ENCODE measurements at regions not wholly inside any gene's neighbourhood (a gene's known extent, or its start where the extent isn't known, plus 50 kb on each side); places are given as distances from the start of the nearest gene placed in this dataset.

GRCh38 chr10:78690354-78691111 is 378.2 kb upstream of the ZMIZ1 start:
- no peak for DNase-seq

- no peak for DNase-seq
These were observed 377.3 kb upstream of the ZMIZ1 start for GRCh38 chr10:78691301-78692030.

GRCh38 chr10:78692071-78692470 is 376.7 kb upstream of the ZMIZ1 start:
- no peak for DNase-seq

- DNase-seq, result no peak
These were observed 372.9 kb upstream of the ZMIZ1 start for GRCh38 chr10:78695846-78696245.

GRCh38 chr10:78696791-78697395 is 371.9 kb upstream of the ZMIZ1 start:
- DNase-seq, result no peak

GRCh38 chr10:78699971-78700370 is 368.8 kb upstream of the ZMIZ1 start:
- no peak for DNase-seq

GRCh38 chr10:78700413-78700812 is 368.4 kb upstream of the ZMIZ1 start:
- no peak for DNase-seq

GRCh38 chr10:78700816-78701520 is 367.8 kb upstream of the ZMIZ1 start:
- no peak for DNase-seq

- no peak for DNase-seq
These were observed 366.6 kb upstream of the ZMIZ1 start for GRCh38 chr10:78702186-78702585.

GRCh38 chr10:78702876-78703275 is 365.9 kb upstream of the ZMIZ1 start:
- DNase-seq, result no peak

- DNase-seq, result no peak
These were observed 365.2 kb upstream of the ZMIZ1 start for GRCh38 chr10:78703593-78703992.

- DNase-seq, result no peak
These were observed 362.5 kb upstream of the ZMIZ1 start for GRCh38 chr10:78706256-78706655.

GRCh38 chr10:78706726-78707540 is 361.8 kb upstream of the ZMIZ1 start:
- no peak for DNase-seq

GRCh38 chr10:78707745-78708144 is 361.0 kb upstream of the ZMIZ1 start:
- no peak for DNase-seq

- no peak for DNase-seq
These were observed 356.6 kb upstream of the ZMIZ1 start for GRCh38 chr10:78712147-78712546.

GRCh38 chr10:78713659-78714058 is 355.1 kb upstream of the ZMIZ1 start:
- DNase-seq, result no peak

- no peak for DNase-seq
These were observed 354.5 kb upstream of the ZMIZ1 start for GRCh38 chr10:78714225-78714624.

GRCh38 chr10:78715435-78715834 is 353.3 kb upstream of the ZMIZ1 start:
- no peak for DNase-seq

- no peak for DNase-seq
These were observed 352.6 kb upstream of the ZMIZ1 start for GRCh38 chr10:78716043-78716660.

- DNase-seq, result no peak
These were observed 351.6 kb upstream of the ZMIZ1 start for GRCh38 chr10:78717200-78717599.

GRCh38 chr10:78718032-78718572 is 350.7 kb upstream of the ZMIZ1 start:
- no peak for DNase-seq
